Inflammatory macrophage treated with lipopolysaccharide for 1 hour (primary cell): ENCODE measurements at regions not wholly inside any gene's neighbourhood (a gene's known extent, or its start where the extent isn't known, plus 50 kb on each side); places are given as distances from the start of the nearest gene placed in this dataset.

Experiments used
- DNase-seq, 2 donors: peaks; one replicate each; pipeline ENCODE4 v3.0.0-alpha.2; 2020 to 2022

GRCh38 chr5:167155387-167156005 is 1135.9 kb upstream of the WWC1 start:
- no peak for DNase-seq

- DNase-seq = no peak
These were observed 1135.0 kb upstream of the WWC1 start for GRCh38 chr5:167156446-167156845.

- no peak for DNase-seq
These were observed 1132.9 kb upstream of the WWC1 start for GRCh38 chr5:167158588-167158987.

DNA sequence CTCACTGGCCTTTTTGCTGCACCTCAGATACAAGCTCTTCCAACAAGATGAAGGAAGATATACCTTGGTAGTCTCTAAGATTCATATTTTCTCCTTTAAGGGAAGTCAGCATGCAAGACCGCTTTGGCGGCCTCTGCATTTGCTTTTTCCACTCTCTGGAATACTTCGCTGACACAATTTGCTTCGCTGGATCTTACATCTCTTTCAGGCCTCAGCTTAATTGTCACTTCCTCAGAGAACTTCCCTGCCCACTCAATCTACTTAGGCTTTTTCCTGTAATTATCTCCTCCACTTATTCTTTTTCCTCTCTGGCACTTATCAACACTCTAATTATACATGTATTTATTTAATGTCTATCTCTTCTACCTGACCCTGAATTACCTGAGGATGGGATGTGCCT is 1131.1 kb upstream of the WWC1 start:
- DNase-seq = no peak

DNA sequence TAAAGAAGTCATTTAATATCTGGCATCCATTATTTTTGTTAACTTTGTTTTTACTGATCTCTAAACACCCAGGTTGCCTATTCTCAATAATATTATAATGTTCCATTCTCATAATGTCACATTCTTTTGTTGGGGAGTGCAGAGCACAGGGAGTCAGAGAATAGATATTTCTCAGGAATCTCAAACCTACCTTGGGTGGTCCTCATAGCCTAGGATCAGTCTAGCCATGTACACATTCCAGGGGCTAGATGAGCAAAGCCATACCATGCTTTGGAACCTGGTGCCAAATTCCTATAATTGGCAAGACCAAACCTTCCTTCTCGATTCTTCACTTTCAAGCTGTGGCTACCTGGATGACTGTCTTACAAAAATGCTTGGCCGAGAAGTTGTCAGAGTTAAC is 1124.7 kb upstream of the WWC1 start:
- DNase-seq = no peak

DNA sequence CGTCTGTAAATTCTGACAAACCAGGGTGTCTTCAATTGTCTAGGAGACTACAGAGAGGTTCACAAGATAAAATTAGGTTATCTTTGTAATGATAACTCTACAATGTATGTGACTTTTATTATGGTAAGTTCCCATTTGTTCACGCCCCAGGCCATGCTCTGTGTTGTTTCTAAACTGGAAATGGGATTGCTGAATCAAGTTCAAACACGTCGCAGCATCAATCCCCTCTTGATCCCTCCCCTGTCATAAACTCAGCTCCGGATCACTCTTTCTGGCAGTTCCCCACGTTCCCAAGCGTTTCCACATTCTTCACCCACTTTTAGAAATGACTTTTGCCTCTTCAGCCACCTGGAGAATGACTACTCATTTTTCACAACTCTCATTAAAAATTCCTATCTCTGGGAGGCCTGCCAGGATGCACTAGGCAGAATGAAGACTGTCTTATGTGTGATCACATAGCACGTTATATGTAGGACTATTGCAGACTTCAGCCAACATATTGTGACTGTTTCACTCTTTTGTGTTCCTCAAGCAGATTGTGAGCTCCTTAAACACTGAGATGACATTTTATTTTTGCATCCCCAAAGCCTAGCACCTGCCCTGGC is 1124.2 kb upstream of the WWC1 start:
- DNase-seq = no peak

- DNase-seq = no peak
These were observed 1122.5 kb upstream of the WWC1 start for GRCh38 chr5:167168971-167169370.

- DNase-seq = no peak
These were observed 1120.4 kb upstream of the WWC1 start for GRCh38 chr5:167171056-167171455.

DNA sequence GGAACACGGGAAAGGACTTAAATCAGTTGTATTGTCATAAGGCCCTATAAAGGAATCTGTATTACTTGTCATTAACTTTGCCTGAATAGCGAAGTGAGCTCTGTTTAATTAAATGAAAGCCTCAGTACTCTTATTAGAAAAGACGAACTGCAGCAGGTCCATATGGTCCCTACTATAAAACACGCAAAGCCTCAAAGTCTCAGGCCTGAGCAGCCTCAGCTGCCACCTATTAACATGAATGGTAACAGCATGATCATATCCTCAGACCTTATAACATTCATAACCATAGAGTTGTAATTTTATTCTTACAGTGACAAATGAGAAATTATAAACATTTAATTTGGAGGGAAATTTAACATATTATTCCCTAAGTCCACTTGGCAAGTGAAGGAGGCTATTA is 1113.7 kb upstream of the WWC1 start:
- no peak for DNase-seq

DNA sequence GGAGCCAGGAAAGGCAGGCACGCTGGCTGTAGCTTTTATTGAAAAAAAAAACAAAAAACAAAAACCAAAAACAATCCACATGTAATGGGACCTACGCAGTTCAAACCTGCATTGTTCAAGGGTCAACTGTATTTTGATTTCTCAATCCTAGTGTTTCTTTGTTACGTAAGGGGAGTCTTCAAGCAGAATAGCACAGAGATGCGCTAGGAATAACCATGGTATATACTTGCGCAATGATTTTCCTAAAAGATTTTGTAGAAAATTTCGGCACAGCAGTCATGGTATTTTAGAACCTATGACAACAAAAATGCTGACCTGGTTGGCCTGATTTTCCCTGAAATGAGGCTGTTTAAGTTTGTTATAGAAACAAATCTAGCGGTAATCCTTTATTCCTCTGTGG is 1110.5 kb upstream of the WWC1 start:
- DNase-seq = no peak

GRCh38 chr5:167205881-167206280 is 1085.6 kb upstream of the WWC1 start:
- no peak for DNase-seq

- DNase-seq = no peak
These were observed 1084.4 kb upstream of the WWC1 start for GRCh38 chr5:167207081-167207480.

- no peak for DNase-seq
These were observed 1082.5 kb upstream of the WWC1 start for GRCh38 chr5:167208911-167209310.

- no peak for DNase-seq
These were observed 1074.2 kb upstream of the WWC1 start for GRCh38 chr5:167217097-167217743.

DNA sequence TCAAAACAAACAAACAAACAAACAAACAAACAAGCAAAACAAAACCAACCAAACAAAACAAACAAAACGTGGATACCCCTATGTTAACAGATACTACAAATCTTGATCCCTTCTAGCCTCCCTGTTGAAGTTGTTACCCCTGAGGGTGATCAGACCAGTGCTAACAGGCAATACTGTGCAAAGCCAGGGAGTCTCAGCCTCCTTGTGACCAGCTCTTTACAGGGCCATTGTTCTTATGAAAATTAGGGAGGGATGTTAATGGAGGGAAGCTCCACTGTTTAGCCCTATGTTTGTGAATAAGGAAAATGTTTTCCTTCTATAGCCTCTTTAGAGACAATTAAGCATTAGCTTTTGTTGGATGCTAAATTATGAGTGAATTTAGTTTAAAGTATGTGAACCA is 1072.1 kb upstream of the WWC1 start:
- DNase-seq = no peak

DNA sequence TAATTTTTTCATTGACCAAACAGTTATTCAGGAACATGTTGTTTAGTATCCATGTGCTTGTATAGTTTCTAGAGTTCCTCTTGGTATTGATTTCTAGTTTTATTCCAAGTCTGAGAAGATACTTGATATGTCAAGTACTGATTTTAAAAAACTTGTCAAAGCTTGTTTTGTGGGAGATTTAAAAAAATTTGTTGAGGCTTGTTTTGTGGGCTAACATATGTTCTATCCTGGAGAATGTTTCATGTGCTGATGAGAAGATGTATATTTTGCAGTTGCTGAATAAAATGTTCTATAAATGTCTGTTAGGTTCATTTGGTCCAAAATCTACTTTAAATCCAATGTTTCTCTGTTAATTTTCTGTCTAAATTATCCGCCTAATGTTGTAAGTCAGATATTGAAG is 1065.1 kb upstream of the WWC1 start:
- no peak for DNase-seq

DNA sequence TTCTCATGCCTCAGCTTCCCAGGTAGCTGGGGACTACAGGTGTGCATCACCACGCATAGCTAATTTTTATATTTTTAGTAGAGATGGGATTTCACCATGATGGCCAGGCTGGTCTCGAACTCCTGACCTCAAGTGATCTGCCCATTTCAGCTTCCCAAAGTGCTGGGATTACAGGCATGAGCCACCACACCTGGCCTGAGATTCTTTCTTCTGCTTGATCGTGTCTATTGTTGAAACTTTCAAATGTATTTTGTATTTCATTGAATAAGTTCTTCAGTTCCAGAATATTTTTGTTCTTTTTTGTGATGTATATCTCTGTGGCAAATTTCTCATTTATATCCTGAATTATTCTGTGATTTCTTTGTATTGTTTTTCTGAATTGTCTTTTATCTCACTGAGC is 1063.3 kb upstream of the WWC1 start:
- no peak for DNase-seq

- DNase-seq = no peak
These were observed 1061.7 kb upstream of the WWC1 start for GRCh38 chr5:167229751-167230150.

DNA sequence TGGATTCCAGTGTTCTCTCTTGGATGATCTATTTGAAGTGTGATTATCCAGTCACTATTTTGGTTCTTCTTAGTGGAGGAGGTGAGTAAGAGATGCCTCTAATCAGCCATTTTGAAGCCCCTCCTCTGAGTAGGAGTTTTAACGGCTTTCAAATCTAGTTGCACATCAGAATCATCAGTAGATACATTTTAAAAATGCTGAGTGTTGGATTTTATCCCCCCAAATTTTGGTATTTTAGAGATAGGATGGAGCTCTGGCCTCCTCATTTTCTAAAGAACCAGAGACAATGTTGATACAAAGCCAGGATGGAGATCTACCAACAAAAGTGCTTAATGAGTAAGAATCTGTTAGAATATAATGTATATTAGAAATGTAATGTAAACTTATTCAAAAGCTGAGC is 1061.0 kb upstream of the WWC1 start:
- no peak for DNase-seq

GRCh38 chr5:167232675-167233311 is 1058.7 kb upstream of the WWC1 start:
- DNase-seq = no peak

DNA sequence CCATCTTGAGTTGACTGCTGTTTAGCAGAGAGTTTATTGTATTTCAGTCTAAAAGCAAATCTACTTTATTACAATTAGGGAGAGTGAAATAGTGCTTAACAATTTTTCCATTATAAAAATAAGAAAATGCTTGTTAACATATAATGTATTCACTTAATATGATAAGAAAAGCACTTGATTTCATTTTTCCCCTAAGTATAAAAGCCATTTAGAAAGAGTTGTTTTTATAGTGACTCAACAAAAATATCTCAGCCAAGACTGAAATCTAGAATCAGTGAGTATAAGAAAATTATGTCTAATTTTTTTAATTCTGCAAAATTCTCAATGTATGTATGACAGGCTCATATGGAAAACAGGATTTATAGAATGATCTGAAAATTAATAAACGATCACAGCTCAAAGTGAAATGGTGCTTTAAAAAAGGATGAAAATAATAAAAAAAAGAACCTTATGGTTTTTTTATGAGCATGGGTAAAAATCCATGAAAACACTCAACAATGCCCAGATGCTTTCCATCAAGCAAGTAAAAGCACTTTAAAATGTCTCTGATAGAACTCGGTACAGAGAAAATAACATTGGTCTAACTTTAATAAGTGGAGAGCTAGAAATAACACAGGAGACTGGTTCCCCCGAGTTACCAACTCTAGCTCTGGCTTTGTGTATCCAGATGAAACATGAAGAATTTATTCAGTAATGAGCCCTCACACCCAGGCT is 1057.8 kb upstream of the WWC1 start:
- DNase-seq = no peak

- DNase-seq = no peak
These were observed 1049.9 kb upstream of the WWC1 start for GRCh38 chr5:167241436-167242067.

DNA sequence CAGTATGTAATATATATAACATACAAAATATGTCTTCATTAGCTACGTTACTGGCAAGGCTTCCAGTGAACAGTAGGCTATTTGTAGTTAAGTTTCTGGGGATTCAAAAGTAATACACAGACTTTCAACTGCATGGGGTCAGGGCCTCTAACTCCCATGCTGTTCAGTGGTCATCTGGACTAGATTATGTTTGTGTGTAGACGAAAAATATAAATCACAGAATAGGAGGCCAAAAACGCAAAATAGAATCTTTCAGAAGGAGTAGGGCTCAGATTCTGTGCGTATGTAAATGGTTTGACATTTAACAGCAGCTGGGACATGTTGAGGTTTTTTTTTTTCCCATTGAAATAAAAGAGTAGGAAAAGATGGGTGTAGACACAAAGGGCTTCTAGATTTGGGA is 1048.7 kb upstream of the WWC1 start:
- no peak for DNase-seq
